SKM-1 treated with dmso at 0.1 percent for 144 hours (cell line): ENCODE measurements at regions not wholly inside any gene's neighbourhood (a gene's known extent, or its start where the extent isn't known, plus 50 kb on each side); places are given as distances from the start of the nearest gene placed in this dataset.

Experiments used
- DNase-seq: peaks from one replicate; lab custom pipeline; 2025; ENCODE audit not compliant: unreplicated experiment; lab: John Stamatoyannopoulos, UW

DNA sequence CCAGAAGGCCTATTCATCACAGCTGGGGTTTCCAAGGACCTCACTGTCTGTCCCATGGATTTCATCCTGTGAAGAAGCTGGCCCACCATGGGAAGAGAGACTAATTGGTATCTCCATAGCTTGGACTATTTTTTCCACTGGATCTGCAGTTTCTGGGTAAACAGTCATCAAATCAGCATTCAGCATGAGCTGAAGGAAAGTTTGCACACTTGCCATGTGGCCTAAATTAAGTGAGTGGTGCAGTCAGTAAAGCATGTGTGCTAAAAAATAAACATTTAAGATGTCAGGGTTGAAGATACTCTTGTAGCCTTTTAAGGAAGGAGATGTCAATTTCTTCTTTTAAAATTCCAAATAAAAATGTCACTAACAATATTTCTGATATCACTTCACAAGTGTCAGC, 381.1 kb upstream of the ZMIZ1 start:
- no peak for DNase-seq

GRCh38 chr10:78688230-78688900, 380.4 kb upstream of the ZMIZ1 start:
- no peak for DNase-seq

DNA sequence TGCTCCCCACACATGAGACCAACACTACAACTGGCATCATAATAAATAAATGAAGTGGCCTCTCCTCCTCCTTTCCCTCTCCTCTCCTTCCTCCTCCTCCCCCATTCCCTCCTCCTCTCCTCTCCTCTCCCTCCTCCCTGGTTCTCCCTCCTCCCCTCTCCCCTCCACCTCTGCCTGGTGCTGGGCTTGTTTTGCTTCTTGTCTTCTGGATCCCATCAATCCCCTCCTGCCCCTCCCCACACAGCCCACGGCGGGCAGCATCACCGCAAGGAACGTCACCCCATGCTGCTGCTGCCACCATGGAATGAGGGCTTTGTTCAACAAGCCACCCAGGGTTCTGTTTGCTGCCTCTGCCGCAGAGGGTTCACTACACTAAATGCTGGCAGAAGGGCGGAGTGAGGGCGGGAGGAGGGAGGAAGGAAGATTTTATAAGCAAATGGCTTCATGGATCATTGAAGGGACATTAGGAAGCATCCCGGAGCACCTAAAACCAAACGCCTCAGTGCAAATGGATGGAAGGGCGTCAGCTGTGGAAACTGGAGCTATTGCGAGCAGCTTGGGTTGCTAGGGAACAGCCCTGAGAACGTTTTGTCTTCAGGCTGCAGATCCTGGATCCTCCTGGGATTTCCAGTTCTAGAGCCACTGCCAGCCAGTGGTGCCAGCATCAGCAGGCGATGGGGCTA, 379.7 kb upstream of the ZMIZ1 start:
- no peak for DNase-seq

DNA sequence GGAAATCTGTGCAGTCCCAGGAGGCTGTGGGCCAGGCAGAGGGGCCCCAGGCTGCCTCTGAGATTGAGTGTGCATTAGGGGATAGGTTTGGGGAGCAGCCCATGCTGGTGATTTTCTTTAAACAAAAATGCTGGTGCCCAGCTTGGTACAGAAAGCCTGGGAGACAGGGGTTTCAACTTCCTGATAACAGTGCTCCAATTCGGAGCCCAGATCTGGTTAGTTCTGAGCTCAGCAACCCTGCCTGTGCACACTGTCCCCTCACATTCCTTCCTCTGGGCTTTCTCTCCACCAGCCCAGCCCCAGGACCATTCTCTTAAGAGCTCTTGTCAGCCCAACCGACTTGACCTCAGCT, 379.2 kb upstream of the ZMIZ1 start:
- DNase-seq: no peak

GRCh38 chr10:78690354-78691111, 378.2 kb upstream of the ZMIZ1 start:
- DNase-seq: no peak

DNA sequence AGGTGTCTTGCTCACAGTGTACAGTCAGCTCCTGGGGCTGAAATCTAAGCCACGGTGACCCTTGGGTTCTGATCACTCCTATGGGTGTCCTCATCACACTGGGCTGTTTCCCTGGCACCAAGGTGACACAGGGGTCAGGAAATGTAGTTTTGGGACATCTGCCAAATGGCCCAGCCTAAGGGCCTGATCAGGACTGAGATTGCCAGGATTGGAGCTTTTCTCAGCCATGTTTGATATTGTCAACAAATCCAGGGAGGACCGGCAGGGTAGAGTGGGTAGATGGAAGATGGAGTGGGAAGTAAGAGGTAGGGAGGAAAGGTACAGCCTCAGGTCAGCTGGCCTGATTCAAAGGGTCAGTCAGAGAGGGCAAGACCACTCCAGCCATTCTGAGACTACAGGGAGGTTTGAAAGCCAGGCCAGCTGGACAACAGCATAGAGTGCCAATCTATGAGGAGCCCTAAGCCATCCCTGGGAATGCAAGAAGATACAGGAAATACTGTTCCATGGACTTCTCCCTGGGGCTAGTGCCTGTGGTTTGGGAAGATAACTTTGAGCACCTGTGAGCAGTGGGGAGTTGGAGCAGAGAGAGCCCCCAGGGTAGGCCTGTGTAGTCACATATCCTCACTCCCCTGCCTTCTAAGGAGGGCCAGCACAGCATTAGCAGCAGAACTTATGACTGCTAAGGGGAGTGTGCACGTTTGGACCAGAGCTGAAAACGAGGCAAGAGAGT, 377.3 kb upstream of the ZMIZ1 start:
- DNase-seq: no peak

DNA sequence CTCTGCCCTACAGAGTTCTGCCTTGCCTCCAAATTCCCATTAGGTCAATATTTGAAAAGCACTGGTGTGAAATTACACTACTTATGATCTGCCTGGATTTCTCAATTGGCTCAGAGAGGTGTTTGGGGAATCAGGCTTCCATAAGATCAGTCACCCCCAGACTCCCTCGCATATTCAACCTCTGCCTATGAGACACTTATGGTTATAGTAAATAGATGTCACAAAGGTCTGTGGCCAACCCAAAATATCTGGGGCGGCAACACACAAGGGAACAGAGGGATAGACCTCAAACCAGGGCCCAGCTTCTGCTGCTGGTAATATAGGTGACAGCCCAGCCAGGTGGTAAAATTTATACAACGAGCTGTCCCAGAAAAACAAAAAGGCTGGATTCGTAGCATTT, 376.7 kb upstream of the ZMIZ1 start:
- no peak for DNase-seq

- DNase-seq: no peak
Observed at GRCh38 chr10:78695846-78696245, 372.9 kb upstream of the ZMIZ1 start.

- no peak for DNase-seq
Observed at GRCh38 chr10:78696791-78697395, 371.9 kb upstream of the ZMIZ1 start.

DNA sequence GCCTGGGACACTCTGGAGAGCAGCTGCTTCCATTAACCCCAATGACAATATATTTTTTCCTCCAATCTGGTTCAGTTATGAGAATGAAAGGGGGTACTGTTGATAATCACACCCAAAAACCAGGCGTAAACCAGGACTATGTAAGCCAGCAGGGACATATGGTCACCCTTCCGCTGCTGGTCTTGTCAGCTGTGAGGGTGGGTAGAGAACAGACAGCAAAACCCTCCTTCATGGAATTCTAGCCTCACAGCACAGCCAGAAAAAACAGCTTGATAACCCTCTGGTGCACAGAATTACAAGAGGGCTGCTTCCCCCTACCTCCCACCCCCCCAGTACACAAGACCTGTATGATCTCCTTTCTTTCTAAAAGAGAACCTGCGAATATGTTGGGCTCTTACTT, 368.8 kb upstream of the ZMIZ1 start:
- DNase-seq: no peak

GRCh38 chr10:78700413-78700812, 368.4 kb upstream of the ZMIZ1 start:
- peak; percentile 42 for DNase-seq

DNA sequence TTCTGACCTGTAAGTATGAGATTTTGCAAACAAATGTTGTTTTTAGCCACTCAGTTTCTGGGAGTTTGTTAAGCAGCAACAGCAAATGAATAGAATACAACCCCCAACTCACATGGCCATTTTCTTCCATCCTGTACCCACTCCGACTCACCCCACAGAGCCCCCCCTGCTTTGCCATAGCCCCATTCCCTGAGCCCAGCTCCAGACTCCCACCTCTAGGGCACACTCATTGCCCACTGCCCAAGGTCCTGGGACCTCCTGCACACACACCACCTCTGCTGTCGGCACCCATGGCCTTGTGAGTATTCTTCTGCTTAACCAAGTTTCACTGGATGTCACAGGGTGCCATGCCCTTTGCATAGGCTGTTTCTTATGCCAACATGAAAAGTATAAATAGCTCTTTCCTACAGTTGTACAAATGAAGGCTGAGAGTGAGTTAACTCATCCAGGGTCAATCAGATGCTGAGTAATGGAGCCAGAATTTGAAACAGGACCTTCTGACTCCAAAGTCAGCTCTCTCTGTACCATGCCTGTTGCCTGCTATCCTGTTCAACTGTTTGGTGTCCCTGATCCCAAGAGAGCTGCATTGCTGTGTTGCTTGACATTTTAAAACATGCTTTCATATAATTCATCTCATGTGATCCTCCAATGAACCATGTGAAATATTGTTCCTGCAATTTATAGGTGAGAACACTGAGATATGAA, 367.8 kb upstream of the ZMIZ1 start:
- DNase-seq: no peak

GRCh38 chr10:78702186-78702585, 366.6 kb upstream of the ZMIZ1 start:
- no peak for DNase-seq

- DNase-seq: no peak
Observed at GRCh38 chr10:78702876-78703275, 365.9 kb upstream of the ZMIZ1 start.

GRCh38 chr10:78703593-78703992, 365.2 kb upstream of the ZMIZ1 start:
- DNase-seq: no peak

DNA sequence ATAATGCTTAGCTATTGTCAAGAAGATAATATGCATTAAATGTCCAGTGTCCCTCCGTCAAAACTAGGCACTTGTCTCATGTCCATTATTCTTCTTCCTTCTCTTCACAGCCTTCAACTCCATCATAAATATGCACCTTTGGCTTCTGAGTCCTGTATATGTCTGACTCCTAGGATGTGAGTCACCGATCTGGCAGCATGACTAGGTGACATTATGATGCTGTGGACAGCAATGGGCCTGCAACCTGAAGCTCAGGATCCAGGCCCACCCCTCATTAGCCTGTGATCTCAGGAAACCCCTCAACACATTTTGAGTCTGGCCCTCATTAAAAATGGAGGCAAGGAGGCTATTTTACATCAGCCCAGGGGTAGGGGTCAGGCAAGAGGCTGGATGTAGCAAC, 362.5 kb upstream of the ZMIZ1 start:
- DNase-seq: no peak

DNA sequence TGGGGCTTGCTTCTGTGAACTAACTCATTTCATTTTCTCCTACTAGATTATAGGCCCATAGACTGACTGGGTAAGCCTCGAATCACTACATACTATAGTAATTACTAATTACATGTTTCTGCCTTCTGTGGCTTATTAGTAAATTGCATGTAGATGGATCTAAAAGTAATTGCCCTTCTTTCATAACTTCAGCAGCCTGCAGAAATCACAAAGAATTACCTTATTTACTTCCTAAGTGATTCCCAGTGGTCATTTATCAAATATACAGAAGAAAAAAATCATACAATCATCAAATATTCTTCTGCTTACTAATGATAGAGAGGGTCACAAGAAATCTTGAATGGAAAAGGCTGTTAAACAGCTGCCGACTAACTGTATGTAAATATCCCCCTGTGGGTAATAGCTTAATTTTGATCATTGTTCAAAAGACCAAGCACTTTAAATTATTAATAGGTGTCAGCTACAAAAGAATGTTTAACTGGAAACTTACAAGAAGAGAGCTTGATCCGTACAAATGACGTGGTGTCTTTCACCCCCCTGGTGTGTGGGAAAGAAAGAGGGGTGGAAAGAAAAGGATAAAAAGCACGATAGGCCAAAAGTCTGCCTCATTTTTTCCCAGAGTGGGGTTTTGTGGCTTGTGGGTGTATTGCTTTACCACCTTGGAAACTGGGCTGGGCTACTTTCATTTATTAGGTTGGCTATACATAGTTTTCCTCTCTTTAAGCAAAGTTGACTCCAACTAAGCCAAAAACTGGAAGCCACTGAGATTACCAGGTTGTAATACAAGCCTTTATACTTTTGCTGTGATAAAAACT, 361.8 kb upstream of the ZMIZ1 start:
- DNase-seq: no peak

GRCh38 chr10:78707745-78708144, 361.0 kb upstream of the ZMIZ1 start:
- DNase-seq: no peak

- DNase-seq: no peak
Observed at GRCh38 chr10:78712147-78712546, 356.6 kb upstream of the ZMIZ1 start.

DNA sequence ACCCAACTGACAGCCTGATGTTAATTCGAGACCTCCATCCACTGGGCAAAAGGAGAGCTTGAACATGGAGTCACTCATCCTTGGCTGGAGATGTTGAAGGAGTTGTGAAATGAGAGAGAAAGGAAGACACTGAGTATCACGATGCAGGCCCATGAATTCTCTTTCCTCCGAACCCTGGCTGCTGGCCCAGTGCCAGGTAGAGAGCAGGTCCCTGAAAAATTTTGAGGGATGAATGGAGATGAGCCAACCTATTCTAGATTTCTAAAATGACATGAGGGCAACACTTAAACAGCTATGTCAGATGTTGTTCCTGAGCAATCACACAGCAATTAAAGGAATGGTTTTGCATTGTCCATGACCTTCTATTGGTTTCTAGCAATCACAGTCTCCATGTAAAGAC, 355.1 kb upstream of the ZMIZ1 start:
- no peak for DNase-seq
